NCI-H526 (cell line): ENCODE measurements at regions not wholly inside any gene's neighbourhood (a gene's known extent, or its start where the extent isn't known, plus 50 kb on each side); places are given as distances from the start of the nearest gene placed in this dataset.
"Not testable (repeated sequence)": the region's sequence is repeated elsewhere in the genome, so short reads cannot be mapped to it uniquely, and the experiment has no call there.

Source experiments
- DNase-seq, 2 experiments: peaks; one replicate each; lab custom pipeline; 2025; lab: John Stamatoyannopoulos, UW

DNA sequence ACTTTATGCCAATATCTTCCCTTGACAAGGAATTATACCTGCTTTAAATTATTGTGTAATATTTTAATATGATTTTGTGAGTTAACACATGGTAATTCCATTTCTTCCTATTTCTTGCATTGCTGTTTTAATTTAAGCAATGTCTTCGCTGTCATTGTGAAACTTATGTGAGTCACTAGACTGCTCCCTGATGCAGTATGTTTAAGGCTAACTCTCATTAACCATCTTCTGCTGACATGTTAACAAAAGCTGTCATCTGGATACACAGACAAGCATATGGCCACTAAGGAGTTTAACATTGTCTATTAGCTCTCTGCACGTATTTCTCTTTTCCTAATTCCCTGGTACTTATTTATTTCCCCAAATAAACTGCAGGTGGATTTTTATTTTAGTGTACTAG lies 980.8 kb upstream of the CTNND2 start:
- DNase-seq, result no peak

DNA sequence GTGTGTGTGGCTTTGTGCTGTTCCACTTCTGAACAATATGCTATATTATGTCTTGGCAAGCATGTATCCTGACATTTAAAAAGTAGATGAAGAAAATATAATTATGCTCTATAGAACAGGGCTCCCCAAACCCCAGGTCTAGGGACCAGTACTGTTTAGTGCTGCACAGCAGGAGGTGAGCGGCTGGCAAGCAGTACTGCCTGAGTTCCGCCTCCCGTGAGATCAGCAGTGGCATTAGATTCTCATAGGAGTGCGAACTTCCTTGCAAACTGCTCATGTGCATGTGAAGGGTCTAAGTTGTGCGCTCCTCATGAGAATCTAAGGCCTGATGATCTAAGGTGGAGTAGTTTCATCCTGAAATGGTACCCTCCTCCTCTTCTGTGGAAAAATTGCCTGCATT lies 979.1 kb upstream of the CTNND2 start:
- no peak for DNase-seq

DNA sequence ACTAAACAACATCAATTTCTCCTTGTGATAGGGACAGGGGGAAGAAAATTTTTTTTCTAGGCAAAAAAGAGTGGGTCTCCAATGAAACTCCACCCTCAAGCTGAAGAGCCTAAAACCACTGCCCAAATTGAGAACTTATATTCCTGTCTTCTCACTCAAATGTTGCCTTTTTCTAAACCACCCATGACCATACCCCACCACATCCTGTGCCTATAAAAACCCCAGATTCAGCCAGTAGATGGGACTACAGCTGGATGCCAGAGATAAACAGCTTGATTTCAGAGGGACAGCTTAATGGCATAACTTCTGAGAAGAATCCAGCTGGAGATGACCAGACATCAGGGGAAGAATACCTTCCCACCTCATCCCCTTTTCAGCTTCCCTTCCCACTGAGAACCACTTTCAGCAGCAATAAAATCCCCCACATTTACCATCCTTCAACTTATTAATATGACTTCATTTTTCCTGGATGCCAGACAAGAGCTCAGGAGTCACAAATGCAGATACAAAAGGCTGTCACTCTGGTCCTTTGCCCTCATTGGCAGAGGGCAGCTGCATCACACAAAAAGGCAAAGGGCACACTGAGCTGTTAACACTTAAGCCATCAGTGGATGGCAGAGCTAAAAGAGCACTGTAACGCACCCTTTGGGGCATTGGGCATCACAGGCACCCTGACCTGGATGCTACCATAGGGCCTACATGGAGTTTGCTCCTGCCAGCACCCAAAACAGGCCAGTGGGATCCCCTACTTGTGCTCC lies 972.5 kb upstream of the CTNND2 start:
- no peak for DNase-seq

DNA sequence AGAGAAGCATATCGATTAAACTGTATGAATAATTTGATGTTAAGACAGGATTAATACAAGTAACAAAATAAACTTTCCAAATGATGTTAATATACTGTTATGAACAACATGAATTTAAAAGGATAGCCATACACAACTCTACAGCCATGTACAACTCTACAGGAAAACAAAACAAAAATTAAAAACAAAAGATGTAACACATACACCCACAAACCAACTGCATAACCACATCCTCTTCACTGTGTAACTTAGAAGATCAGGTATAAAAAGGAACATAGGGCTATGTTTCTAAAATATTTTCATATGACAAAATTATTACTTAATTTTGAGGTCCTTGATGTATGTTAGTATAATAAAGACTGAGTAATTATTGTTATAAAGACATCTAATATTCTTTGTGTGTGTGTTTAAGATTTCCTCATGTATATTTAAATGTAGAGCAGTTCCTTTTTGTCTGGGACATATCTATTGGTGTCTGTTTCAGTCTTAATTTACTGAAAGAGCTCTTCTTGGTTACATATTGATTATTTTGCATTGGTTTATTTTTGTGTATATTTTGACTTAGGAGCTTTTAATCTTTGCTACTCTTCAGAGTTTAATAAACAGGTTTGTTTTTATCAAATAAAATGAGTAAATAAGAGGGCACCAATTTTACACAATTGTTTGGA lies 966.8 kb upstream of the CTNND2 start:
- no peak for DNase-seq

DNA sequence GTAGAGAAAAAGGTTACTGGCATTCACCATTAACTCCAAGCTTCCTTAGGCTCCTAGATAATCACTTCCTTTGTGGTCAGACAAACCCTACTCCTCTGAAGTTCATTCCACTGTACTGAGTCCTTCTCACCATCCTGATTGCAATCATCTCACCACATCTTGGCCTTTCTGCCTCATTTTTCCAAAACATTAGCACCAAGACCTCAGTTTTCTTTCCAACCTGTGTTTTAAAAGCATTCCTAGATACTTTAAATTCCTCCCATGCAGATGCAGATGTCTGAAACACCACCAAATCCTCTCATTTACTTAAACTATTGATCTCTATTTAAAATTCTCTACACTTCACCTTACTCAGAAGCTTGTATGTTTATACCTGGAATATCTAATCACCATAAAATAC lies 961.3 kb upstream of the CTNND2 start:
- no peak for DNase-seq

DNA sequence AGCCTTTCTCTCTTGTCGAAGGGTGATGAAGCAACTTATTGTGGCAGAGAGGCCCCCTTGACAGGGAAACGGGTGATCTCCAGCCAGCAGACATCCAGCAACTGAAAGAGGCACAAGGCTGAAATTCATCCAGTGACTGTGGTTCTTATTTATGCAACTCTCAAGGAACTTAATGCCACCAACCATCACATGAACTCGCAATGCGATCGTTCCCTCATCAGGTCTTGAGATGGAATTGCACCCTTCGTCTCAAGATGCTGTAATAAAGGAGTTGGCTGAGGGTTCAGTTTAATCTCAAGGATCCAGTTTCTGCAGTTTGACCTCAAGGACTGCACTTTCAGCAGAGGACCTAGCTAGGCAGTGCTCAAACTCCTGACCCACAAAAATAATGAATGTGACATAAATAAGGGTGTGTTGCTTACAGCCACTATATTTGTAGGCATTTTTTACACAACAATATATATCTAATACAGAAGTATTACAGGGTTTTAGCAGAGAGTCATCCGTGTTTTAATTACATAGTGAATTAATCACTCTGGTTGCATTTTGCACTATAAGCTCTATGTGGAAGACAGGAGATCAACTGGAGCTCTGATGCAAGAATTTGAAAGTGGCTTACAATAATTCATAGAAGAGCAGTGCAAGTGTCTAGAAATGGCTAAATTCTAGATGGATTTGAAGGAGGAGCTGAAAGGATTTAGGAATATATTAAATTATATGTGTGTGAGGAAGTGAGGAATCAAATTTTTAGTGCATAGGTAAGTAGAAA lies 957.8 kb upstream of the CTNND2 start:
- no peak for DNase-seq

DNA sequence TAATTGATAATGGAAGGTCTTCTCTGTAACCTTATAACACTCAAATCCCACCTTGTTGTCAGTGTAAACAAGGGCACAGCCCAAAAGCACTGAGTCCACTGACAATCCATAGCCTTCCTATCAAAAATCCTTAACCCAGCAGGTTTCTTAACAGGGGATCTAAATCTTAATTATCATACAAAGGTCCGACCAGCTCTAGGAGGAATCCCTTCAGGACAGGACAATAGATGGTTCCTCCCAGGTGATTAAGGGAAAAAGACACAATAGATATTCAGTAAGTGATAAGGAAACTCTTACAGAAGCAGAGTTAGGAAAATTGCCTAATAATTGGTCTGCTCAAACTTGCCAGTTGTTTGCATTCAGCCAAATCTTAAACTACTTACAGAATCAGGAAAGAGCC lies 951.9 kb upstream of the CTNND2 start:
- not testable (repeated sequence) for DNase-seq

DNA sequence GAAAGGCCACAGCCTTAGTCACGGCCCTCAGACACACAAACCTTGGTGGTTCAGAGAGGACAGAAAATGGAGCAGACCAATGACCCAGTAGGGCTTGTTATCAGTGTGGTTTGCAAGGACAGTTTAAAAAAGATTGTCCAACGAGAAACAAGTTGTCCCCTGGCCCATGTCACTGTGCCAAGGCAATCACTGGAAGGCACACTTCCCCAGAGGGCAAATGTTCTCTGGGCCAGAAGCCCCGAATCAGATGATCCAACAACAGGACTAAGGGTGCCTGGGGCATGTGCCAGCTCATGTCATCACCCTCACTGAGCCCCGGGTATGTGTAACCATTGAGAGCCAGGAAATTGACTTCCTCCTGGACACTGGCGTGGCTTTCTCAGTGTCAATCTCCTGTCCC lies 950.1 kb upstream of the CTNND2 start:
- DNase-seq, result no peak

DNA sequence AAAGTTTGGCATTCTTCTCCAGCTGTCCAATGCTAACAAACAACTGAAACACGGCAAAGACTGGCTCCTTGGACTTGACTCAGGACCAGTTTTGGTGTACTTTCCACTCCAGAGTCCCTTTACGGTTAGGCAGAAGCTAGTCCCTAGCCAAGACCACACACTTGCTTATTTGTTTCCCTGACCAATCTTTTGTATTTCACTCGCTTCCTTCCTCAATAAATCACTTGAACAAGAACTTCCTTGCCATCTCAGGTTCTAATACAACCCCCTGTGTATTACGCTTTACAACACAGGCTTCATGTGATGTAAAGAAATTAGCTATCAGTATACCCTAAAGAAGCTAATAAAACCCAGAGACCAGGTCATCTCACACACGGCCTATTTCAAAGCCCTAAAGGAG lies 947.5 kb upstream of the CTNND2 start:
- no peak for DNase-seq

DNA sequence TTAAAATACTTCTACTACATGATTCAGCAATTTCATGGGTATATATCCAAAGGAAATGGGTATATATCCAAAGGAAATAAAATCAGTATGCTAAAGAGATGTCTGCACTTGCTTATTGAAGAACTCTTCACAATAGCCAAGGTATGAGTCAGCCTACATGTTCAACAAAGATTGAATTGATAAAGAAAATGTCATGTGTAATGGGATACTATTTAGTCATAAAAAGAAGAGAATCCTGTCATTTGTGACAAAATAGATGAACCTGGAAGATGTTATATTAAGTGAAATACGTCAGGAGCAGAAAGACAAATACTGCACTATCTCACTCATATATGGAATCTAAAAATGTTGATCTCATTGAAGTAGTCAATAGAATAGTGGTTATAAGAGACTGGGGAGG lies 944.5 kb upstream of the CTNND2 start:
- no peak for DNase-seq

DNA sequence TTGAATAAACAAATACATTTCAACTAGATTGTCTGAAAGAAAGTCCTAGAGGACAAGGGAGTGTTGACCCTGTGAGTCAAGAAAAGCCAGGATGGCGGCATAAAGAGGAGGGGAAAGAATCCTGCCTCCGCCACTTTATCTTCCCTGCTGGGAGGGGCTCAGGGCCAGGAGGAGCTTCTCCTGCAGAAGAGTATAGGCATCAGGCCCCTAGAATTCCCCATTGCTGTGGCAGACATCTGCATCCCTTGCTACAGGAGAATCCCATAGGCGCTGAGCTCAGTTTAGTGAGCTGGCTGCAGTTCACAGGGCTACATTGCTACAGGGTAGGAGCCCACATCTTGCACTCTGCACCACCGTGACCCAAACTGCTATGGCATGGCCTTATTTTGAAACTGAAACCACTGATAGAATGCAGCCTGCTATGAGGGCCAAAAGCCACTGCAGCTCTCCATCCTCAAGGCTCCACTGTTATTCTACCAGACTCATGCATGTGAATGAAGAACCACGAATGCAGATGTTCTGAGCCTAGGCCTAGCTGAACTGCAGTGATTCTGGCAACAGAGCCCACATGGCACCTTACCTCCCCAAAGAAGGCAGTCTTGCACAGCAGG lies 941.4 kb upstream of the CTNND2 start:
- no peak for DNase-seq

DNA sequence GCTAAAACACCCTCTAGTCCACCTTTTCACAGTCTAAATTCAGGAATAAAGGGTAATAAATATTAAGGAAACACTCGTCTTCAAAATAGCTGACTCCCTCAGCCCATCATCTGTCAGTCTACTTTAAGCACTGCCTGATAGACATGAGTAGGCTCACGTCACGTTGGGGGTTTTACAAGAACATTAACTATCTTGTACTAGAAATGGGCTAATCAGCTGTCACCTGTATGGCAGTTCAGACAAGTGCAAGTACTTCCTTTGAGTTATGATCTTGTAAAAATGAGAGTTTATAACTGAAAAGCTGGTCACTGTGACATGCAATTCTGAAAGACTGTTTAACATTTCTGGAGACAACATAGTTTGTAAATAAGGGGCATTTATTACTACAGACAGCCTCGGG lies 936.7 kb upstream of the CTNND2 start:
- DNase-seq, result no peak

DNA sequence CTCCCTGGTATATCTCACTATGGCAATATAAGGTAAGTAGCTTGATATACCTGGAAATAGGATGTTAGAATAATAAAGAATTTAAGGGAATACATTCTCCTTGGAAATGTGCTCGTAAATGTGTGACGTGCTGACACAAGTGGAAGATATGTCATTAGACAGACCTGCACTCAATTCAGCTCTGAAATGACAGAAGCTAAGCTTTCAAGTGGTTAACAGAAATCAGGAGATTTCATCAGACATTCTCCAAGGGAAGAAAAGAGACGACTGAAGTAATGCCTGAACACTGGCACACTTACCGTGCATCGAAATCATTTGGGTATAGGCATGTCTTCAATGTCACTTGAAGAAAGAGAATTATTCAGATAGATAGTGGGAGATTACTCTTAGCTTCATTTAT lies 933.3 kb upstream of the CTNND2 start:
- no peak for DNase-seq

DNA sequence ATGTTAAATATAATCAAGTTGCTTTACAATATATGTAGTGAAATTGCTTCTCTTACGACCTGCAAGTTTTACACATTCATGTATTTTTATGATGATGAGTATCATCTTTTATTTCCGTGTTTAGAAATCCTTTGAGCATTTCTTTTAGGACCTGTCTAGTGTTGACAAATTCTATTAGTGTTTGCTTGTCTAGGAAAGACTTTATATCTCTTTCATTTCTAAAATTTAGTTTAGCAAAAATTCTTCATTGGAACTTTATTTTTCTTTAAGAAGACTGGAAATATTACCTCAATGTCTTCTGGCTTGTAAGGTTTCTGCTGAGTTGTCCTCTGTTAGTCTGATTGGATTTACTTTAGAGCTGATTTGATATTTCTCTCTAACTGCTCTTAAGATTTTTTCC lies 920.9 kb upstream of the CTNND2 start:
- DNase-seq, result no peak

DNA sequence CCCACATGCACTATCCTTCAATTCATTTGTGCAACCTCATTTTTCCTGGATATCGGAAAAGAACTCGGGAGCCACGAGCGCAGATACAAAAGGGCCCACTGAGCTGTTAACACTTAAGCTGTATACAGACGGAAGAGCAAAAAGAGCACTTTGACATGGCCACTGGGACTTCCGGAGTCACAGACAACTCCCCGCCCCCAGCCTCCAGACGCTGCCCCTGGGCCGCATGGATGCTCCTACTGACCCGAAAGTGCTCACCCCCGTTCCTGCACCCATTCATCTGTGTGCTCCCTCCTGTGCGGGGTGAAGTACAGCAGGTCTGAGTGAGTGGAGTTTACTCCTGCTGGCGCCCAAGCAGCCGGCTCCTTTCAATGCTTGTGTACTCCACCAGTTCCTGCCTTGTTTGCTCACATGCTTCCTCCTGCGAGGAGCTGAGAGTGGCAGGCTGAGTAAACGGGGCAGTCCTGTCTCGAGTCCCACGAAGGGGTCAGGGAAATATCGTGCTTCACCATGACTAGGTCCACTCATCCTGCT lies 901.0 kb upstream of the CTNND2 start:
- no peak for DNase-seq

DNA sequence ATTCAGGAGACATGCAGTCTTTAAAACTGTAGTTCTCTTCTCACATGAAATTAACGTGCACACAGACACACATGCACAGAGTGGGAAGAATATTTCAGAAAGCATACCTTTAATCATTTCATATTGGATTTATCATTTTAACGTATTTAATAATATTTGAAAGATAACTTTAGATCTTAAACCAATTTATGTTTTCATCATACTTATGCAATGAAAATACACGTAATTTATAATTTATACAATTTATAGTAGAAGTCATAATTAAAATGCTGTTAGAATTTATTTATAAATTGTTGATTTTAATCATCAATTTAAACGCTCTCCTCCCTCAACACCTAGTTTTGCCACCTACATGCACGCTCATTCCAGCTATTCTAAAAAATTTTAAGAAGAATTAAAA lies 894.9 kb upstream of the CTNND2 start:
- DNase-seq, result no peak

DNA sequence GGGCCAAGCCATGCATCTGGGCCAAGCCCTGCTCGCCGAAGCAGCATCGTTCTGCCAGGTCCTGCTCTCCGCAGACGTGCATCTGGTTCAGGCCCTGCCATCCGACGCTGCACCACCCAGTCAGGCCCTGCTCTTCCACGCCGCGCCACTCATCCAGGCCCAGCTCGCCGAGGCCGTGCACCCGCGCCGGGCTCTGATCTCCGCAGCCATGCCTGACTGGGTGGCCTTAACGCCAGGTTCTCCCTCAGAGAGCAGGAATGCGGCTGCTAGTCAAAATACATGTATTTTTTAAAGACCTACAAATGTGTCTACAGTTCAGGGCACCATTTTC lies 891.1 kb upstream of the CTNND2 start:
- no peak for DNase-seq

DNA sequence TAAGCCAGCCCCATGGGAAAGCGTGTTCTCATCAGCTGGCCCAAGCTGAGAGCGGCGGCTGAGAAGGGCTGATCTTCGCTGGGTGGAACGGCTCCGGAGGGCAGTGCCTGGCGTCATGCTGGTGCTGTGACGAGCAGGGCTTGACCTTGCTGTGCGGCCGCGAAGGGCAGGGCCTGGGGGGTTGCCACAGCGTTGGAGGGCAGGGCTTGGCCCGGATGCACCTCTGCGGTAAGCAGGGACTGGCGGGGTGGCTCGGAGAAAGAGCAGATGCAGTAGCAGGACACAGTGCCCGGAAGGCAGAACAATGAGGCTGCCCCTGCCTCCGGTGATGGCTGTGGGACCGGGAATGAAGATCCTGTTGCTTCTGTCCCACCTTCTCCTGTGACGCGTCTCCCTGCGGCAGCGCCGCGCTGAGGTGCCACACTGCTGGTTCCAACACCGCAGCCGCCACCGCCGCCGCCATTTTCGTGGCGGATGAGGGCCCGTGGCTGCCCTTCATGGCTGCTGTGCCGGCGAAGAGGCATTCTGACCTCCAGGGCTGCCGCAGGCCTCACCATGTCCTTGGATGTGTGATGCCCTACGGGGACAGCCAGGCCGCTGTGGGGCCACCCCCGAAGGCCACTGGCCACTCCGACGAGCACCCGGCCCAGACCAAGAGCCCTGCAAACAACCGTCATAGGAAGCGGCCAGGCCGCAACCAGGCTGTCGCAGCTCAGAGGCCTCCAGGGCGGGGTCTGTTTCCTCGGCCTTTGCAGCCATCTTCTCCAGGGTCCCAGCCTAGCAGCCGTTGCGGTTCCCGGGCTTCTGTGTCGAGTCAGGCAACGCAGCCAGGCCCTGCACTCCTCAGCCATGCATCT lies 890.5 kb upstream of the CTNND2 start:
- DNase-seq, result no peak

DNA sequence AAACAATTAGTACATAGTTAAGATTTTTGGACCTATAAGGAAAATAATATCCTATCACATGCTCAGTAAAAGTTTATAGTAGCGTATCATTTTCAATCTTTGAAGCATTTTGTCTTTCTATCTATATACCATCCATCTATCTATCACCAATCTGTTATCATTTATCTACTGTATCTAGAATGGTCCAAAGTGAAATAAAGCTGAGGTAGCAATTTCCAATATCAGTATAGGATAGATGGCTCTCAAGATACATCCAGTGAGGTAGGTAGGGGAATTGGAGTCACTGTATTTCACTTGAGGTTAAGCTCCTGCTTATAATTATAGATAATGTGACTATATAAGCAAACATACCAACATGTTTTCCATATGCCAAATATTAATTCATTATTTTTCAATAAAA lies 889.1 kb upstream of the CTNND2 start:
- DNase-seq, result no peak

DNA sequence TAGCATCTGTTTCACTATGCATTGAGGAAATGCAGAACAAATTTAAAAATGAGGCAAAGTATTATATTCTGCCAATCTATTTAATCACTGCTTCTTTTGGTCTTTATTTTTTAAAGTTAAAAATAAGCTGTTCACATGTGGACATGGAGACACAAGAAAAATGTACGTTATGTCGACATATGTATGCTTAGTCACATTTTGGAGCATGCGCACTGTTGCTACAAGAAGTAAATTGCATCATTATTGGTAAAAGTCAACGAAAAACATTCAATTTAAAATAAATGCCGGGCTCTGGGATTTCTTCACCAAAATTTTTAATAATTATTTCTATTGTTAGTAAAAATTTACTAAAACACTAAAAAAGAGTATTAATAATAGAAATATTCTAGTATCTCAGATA lies 876.3 kb upstream of the CTNND2 start:
- DNase-seq, result no peak

DNA sequence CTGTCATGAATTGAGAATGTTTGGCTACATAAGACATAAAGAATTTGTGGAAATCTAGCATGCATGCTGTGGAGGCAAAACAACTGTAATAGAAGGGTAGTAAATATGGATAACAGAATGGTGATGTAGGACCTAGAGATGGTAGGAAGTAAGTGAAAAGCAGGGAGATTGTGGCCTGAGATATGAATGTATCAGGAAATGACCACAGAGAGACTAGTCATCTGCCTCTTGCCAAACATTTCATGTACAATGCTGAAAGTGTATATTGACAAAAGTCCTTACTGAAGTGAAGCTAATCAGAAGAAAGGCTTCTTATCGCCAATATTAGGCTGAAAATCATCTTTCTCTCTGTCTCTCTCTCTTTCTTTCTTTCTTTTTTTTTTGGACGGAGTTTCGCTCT lies 873.1 kb upstream of the CTNND2 start:
- DNase-seq, result no peak

DNA sequence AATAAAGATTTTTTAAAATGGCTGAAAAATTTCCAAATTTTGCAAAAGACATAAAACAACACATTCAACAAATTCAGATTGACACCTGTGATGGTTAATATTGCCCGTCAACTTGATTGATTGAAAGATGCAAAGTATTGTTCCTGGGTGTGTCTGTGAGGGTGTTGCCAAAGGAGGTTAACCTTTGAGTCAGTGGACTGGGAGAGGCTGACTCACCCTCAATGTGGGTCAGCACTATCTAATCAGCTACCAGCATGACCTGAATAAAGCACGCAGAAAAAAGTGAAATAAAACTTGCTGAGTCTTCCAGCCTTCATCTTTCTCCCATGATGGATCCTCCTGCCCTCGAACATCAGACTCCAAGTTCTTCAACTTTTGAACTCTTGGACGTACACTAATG lies 868.0 kb upstream of the CTNND2 start:
- no peak for DNase-seq
